ENCODE measurements at regions not wholly inside any gene's neighbourhood (a gene's known extent, or its start where the extent isn't known, plus 50 kb on each side); places are given as distances from the start of the nearest gene placed in this dataset.

DNA sequence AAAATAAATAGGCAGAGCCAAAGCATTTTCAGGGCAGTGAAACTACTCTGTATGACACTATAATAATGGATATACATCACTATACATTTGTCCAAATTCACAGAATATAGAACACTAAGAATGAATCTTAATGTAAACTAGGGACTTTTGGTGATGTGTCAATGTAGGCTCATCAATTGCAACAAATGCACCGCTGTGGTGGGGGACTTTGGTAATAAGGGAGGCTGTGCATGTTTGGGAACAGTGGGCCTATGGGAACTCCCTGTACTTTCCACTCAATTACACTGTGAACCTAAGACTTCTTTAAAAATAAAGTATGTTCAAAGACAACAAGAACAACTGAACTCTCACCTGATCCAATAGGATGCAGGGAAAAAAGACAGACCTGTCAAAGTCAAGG, 220.7 kb downstream of the CMPK2 start:
- TF ChIP-seq POLR2AphosphoS5 (IDR thresholded peaks at IDR 0.05; ENCODE audit: low read depth, low read length), result no peak
- no peak for TF ChIP-seq TAF1 (IDR thresholded peaks at IDR 0.05; ENCODE audit: borderline replicate concordance, insufficient read depth, low read length)
- TF ChIP-seq REST (IDR thresholded peaks at IDR 0.05; ENCODE audit: insufficient read depth in 1 of 2, low read depth in 2 of 2, low read length in 2 of 2), result no peak

Data from PFSK-1 (cell line).